ENCODE measurements at regions not wholly inside any gene's neighbourhood (a gene's known extent, or its start where the extent isn't known, plus 50 kb on each side); places are given as distances from the start of the nearest gene placed in this dataset.

DNA sequence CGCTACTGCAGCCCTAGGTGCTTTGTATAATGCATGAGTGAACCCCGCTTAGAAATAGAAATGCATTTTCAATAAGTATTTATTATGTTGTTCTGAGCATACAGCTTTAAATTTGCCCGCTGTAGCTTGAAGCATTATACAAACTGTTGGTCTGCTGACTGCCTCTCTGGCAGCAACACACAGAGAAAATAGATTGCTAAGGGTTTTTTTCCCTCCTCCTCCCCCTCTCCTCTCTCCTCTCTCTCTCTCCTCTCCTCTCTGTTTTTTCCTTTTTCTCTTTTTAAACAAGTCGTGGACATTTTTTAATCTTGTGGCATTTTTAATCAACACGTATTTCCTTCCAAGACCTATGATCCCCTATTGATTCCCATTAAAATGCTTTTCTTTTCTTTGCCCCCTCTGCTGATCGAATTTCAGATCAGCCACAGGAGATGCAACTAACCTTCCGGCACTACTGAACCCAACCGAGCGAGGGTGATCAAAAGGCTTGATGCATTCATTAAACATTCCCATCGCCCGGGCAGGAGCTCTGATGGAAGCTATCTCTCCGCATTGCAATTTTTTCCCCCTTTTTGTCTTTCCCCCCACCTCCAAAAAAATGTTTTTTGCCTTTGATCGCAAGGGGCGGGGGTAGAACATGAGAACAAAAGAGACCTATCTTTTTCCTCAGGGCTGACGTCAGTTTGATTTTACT, 90.7 kb upstream of the ARID1B start:
- Histone ChIP-seq H3K79me2 (ENCODE audit: insufficient read depth) (no peaks in the 10 kb centered on the region), H3K36me3 (ENCODE audit: low read depth) (no peaks in the 10 kb centered on the region), H3K9me2 (ENCODE audit: insufficient read depth) (no peaks in the 10 kb centered on the region), H3F3A (ENCODE audit: insufficient read depth) (peaks cover 29% of the 10 kb centered on the region), H3K27me3 (replicated peaks; ENCODE audit: insufficient read depth) (no peaks in the 10 kb centered on the region), H2AFZ (peak overlapping the region; percentile 84), H3K9me3 (ENCODE audit: low read depth) (no peaks in the 10 kb centered on the region), H3K9ac (peak overlapping the region; percentile 94), H3K4me1 (ENCODE audit: insufficient read depth) (peaks cover 10% of the 10 kb centered on the region), H3K27ac (peak overlapping the region; percentile 96), H4K20me1 (ENCODE audit: insufficient read depth) (no peaks in the 10 kb centered on the region), H3K4me3 (peak overlapping the region; percentile 86), H3K4me2 (ENCODE audit: unreplicated experiment) (peak overlapping the region; percentile 90)
- 1% methylated on average over 15 of the region's 15 CpGs for WGBS, 2 experiments (ENCODE audit: low coverage in 1 of 2, low lambda C conversion rate in 2 of 2, missing lambda C conversion rate in 2 of 2)
- no peak for TF ChIP-seq EZH2phosphoT487 (IDR thresholded peaks at IDR 0.05; ENCODE audit: insufficient read depth, low read depth)
- no peak for TF ChIP-seq EZH2 (IDR thresholded peaks at IDR 0.05; ENCODE audit: insufficient read depth, poor library complexity, severe bottlenecking)
- in situ Hi-C loops (cut with MboI), result no loop called here
- DNase-seq, result peak; percentile 84

DNA sequence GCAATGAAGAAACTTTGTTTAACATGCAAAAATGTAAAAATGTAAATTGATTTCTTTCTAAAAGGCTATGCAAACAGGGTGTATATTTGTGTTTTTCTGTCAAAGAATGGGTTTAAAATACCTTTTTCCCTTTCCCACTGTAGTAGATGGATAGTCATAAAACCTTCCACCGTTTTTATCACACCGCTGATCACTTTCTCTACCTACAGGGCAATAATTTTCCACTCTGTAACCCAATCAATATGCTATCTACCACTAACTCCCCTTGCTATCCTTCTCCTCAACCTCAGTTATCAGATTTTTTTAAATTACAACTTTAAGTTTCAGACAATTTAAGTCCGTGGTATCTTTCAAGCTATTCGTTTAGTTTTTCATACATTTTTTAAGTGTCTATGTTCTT, 91.4 kb upstream of the ARID1B start:
- no peaks in the 10 kb centered on the region for H3K9me2 ChIP-seq (ENCODE audit: insufficient read depth)
- DNase-seq, result no peak
- peak overlapping the region; percentile 86 for H3K4me3 ChIP-seq
- peak overlapping the region; percentile 96 for H3K27ac ChIP-seq
- H3K4me2 ChIP-seq (ENCODE audit: unreplicated experiment), result peak overlapping the region; percentile 90
- H4K20me1 ChIP-seq (ENCODE audit: insufficient read depth), result no peaks in the 10 kb centered on the region
- H3K9me3 ChIP-seq (ENCODE audit: low read depth), result no peaks in the 10 kb centered on the region
- WGBS, 2 experiments (ENCODE audit: low coverage in 1 of 2, low lambda C conversion rate in 2 of 2, missing lambda C conversion rate in 2 of 2), result 1 to 3% methylated on average over 4 of the region's 4 CpGs
- H3K4me1 ChIP-seq (ENCODE audit: insufficient read depth), result peaks cover 10% of the 10 kb centered on the region
- peak overlapping the region; percentile 94 for H3K9ac ChIP-seq
- in situ Hi-C loops (cut with MboI), result no loop called here
- TF ChIP-seq EZH2phosphoT487 (IDR thresholded peaks at IDR 0.05; ENCODE audit: insufficient read depth, low read depth), result no peak
- no peak for TF ChIP-seq EZH2 (IDR thresholded peaks at IDR 0.05; ENCODE audit: insufficient read depth, poor library complexity, severe bottlenecking)
- peak overlapping the region; percentile 84 for H2AFZ ChIP-seq
- peaks cover 29% of the 10 kb centered on the region for H3F3A ChIP-seq (ENCODE audit: insufficient read depth)
- H3K27me3 ChIP-seq (replicated peaks; ENCODE audit: insufficient read depth), result no peaks in the 10 kb centered on the region
- H3K36me3 ChIP-seq (ENCODE audit: low read depth), result no peaks in the 10 kb centered on the region
- no peaks in the 10 kb centered on the region for H3K79me2 ChIP-seq (ENCODE audit: insufficient read depth)

DNA sequence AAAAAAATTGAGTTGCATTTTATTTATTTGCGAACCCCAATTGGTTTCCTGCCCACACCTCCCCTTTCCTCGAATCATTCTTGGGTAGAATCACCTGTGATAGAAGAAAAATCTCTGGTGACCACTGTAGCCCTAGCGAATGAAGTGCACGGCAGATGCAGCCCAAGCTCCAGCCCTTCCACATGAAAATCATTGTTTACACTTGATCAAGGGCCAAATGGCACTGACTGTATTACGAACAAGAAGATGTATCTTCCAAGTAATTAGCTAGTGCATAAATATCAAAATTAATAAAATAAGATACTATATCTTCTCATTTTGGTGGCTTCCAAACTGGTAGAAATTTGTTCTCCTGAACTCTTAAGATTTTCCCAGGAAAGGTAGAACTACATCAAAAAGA, 93.4 kb upstream of the ARID1B start:
- H2AFZ ChIP-seq, result no peak overlapping the region
- no peaks in the 10 kb centered on the region for H3K79me2 ChIP-seq (ENCODE audit: insufficient read depth)
- in situ Hi-C loops (cut with MboI), result no loop called here
- H3K27ac ChIP-seq, result no peak overlapping the region
- H3K4me2 ChIP-seq (ENCODE audit: unreplicated experiment), result no peak overlapping the region
- 65 to 68% methylated on average over 5 of the region's 5 CpGs for WGBS, 2 experiments (ENCODE audit: low coverage in 1 of 2, low lambda C conversion rate in 2 of 2, missing lambda C conversion rate in 2 of 2)
- peaks cover 10% of the 10 kb centered on the region for H3K4me1 ChIP-seq (ENCODE audit: insufficient read depth)
- H4K20me1 ChIP-seq (ENCODE audit: insufficient read depth), result no peaks in the 10 kb centered on the region
- H3K4me3 ChIP-seq, result no peak overlapping the region
- H3K27me3 ChIP-seq (replicated peaks; ENCODE audit: insufficient read depth), result no peaks in the 10 kb centered on the region
- peaks cover 29% of the 10 kb centered on the region for H3F3A ChIP-seq (ENCODE audit: insufficient read depth)
- DNase-seq, result no peak
- no peaks in the 10 kb centered on the region for H3K36me3 ChIP-seq (ENCODE audit: low read depth)
- TF ChIP-seq EZH2 (IDR thresholded peaks at IDR 0.05; ENCODE audit: insufficient read depth, poor library complexity, severe bottlenecking) (no peak), EZH2phosphoT487 (IDR thresholded peaks at IDR 0.05; ENCODE audit: insufficient read depth, low read depth) (no peak)
- H3K9ac ChIP-seq, result no peak overlapping the region
- H3K9me3 ChIP-seq (ENCODE audit: low read depth), result no peaks in the 10 kb centered on the region
- H3K9me2 ChIP-seq (ENCODE audit: insufficient read depth), result no peaks in the 10 kb centered on the region

DNA sequence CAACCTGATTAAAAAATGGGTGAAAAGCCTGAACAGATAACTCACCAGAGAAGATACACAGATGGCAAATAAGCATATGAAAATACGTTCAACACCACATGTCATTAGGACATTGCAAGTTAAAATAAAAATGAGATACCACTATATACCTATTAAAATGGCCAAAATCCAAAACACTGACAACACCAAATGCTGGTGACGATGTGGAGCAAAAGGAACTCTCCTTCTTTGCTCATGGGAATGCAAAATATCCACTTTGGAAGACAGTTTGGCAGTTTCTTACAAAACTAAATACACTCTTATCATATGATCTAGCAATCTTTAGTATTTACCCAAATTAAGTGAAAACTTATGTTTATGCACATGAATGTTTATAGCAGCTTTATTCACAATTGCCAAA, 100.5 kb upstream of the ARID1B start:
- H3K4me2 ChIP-seq (ENCODE audit: unreplicated experiment), result no peak overlapping the region
- H4K20me1 ChIP-seq (ENCODE audit: insufficient read depth), result no peaks in the 10 kb centered on the region
- WGBS, 2 experiments (ENCODE audit: low coverage in 1 of 2, low lambda C conversion rate in 2 of 2, missing lambda C conversion rate in 2 of 2), result 46 to 51% methylated on average over 2 of the region's 2 CpGs
- no peaks in the 10 kb centered on the region for H3K79me2 ChIP-seq (ENCODE audit: insufficient read depth)
- no peak overlapping the region for H3K4me3 ChIP-seq
- H3F3A ChIP-seq (ENCODE audit: insufficient read depth), result no peaks in the 10 kb centered on the region
- in situ Hi-C loops (cut with MboI), result no loop called here
- no peaks in the 10 kb centered on the region for H3K9me2 ChIP-seq (ENCODE audit: insufficient read depth)
- no peaks in the 10 kb centered on the region for H3K27me3 ChIP-seq (replicated peaks; ENCODE audit: insufficient read depth)
- no peak for TF ChIP-seq EZH2 (IDR thresholded peaks at IDR 0.05; ENCODE audit: insufficient read depth, poor library complexity, severe bottlenecking)
- no peak for DNase-seq
- no peak overlapping the region for H3K9ac ChIP-seq
- H2AFZ ChIP-seq, result no peak overlapping the region
- no peaks in the 10 kb centered on the region for H3K36me3 ChIP-seq (ENCODE audit: low read depth)
- H3K4me1 ChIP-seq (ENCODE audit: insufficient read depth), result no peaks in the 10 kb centered on the region
- no peak overlapping the region for H3K27ac ChIP-seq
- no peaks in the 10 kb centered on the region for H3K9me3 ChIP-seq (ENCODE audit: low read depth)

All from GM23248 (cell line).